ENCODE measurements at regions not wholly inside any gene's neighbourhood (a gene's known extent, or its start where the extent isn't known, plus 50 kb on each side); places are given as distances from the start of the nearest gene placed in this dataset.
A peak's percentile ranks its signal among the peaks of the same experiment; 100 is the strongest.
"Not testable (repeated sequence)": the region's sequence is repeated elsewhere in the genome, so short reads cannot be mapped to it uniquely, and the experiment has no call there.

DNA sequence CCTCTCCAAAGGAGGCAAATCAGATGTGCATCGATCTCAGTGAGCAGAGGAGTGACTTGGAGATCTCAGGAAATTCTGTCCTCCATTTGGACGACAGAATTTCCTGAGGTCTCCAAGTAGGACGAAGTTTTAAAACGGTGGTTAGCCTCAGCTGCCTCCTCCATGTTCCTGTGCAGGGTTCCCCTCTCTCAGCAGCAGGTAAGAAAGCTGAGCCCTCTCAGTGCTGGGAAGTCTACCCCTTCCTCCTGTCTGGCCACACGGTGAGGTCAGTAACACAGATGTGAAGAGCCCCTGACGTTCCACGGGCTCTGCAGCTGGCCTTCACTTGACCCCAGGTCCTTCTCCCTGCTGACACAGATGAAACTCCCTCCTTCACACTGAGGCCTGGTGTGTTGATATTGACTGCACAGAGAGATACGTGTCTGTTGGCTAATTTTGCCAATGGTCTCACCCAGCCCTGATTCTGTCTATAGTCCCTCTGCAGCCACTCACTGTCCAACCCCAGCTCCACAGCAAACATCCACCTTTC, 607.4 kb upstream of the B3GAT1 start:
- intact Hi-C loops (cut with DNase I) = no loop called here

GRCh38 chr11:135017296-135017695, 605.3 kb upstream of the B3GAT1 start:
- intact Hi-C loops (cut with DNase I) = no loop called here
- no peak for DNase-seq (ENCODE audit: low spot score)

More for the DNA sequence above, 607.4 kb upstream of the B3GAT1 start:
- DNase-seq (ENCODE audit: low spot score) = no peak

DNA sequence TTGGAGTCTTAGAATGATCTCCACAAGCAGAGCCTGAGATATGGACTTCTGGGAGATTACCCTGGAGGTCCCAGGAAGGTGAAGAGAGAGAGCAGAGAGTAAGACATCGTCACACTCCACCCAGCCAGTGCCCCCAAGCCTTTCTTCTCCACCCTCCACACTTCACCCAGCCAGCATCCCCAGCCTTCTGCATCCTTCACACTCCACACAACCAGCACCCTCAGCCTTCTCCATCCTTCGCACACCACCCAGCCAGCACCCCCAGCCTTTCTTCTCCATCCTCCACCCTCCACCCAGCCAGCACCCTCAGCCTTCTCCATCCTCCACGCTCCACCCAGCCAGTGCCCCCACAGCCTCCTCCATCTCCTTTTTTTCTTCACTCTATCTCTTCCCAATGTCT, 603.9 kb upstream of the B3GAT1 start:
- intact Hi-C loops (cut with DNase I) = no loop called here
- DNase-seq (ENCODE audit: low spot score) = no peak

DNA sequence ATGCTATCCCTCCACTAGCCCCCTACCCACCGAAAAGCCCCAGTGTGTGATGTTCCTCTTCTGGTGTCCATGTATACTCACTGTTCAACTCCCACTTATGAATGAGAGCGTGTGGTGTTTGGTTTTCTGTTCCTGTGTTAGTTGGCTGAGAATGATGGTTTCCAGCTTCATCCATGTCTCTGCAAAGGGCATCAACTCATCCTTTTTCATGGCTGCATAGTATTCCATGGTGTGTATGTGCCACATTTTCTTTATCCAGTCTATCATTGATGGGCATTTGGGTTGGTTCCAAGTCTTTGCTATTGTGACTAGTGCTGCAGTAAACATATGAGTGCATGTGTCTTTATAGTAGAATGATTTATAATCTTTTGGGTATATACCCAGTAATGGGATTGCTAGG, 599.3 kb upstream of the B3GAT1 start:
- intact Hi-C loops (cut with DNase I) = not testable (repeated sequence)

DNA sequence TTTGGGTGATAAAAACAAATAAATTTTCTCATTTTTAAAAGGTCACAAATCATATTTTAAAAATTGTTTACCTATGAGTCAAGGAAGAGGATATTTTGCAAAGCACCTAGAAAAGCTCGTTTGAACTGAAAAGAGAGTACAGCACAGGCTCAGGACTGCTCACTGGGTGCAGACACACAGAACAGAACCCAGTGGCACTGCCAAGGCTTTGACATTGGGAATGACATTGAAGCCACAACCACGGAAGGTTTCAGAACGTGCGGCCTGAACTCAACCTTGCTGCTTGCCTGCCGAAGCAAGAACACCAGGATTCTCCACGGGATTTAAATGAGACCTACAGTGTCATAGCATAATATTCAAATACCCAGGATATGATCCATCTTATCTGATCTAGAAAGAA, 597.1 kb upstream of the B3GAT1 start:
- intact Hi-C loops (cut with DNase I) = no loop called here
- DNase-seq (ENCODE audit: low spot score) = no peak

More for the DNA sequence above, 599.3 kb upstream of the B3GAT1 start:
- DNase-seq (ENCODE audit: low spot score) = not testable (repeated sequence)

- no peak for DNase-seq (ENCODE audit: low spot score)
- intact Hi-C loops (cut with DNase I) = no loop called here
Measured at GRCh38 chr11:135008412-135008811, 596.4 kb upstream of the B3GAT1 start.

GRCh38 chr11:135008001-135008405, 596.0 kb upstream of the B3GAT1 start:
- no peak for DNase-seq (ENCODE audit: low spot score)
- intact Hi-C loops (cut with DNase I) = no loop called here

GRCh38 chr11:135006800-135007199, 594.8 kb upstream of the B3GAT1 start:
- intact Hi-C loops (cut with DNase I) = no loop called here
- no peak for DNase-seq (ENCODE audit: low spot score)

GRCh38 chr11:135004495-135004894, 592.5 kb upstream of the B3GAT1 start:
- intact Hi-C loops (cut with DNase I) = no loop called here
- DNase-seq (ENCODE audit: low spot score) = no peak

DNA sequence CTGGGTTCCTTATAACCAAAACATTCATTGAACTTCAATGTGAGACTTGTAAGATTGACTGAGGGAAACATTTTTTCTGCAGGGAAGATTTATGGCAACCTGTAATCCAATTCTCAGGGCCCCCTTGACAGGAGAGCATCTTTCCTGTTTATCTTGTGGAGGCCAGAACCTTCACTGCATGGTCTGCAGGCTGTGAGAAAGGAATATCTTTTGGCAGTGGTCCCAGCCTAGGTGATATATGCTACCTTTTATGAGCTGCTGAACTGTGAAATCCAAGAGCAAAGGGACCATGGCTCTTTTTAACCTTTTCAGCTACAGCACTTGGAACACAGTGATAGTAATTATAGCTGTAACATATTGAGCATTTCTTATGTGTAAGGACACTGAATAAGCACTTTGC, 590.2 kb upstream of the B3GAT1 start:
- no peak for DNase-seq (ENCODE audit: low spot score)
- intact Hi-C loops (cut with DNase I) = no loop called here

DNA sequence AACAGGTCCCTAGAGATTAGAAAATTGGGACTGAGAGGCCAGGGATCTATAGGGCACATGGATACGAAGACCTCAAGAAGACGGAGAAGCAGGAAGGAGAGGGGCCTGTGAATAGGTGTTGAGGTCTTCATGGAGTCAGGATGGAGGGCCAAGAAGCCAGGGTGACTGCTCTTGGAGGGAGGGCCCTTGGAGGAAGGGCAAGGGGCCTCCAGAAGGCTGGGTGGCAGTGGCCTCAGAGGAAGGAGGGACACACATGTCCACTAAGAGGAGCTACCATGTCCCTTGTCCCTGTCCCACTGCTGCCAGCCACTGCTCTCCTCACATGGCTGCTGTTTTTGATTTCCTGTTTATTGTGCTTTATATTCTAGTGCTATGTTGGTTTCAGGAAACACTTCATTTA, 589.5 kb upstream of the B3GAT1 start:
- intact Hi-C loops (cut with DNase I) = no loop called here
- no peak for DNase-seq (ENCODE audit: low spot score)

DNA sequence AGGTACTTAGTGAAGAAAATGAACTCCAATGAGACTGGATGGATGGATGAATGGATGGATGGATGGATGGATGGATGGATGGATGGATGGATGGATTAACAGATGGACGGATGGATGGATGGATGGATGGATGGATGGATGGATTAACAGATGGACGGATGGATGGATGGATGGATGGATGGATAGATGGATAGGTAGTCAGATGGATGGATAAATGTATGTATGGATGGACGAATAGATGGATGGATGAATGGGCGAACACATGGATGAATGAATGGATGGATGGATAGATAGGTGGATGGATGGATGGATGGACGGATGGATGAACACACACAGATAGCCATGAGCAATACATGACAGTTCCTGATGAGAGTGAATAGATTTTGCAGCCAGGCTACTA, 589.0 kb upstream of the B3GAT1 start:
- intact Hi-C loops (cut with DNase I); DNase-seq (ENCODE audit: low spot score): not testable (repeated sequence)

GRCh38 chr11:134999590-134999989, 587.5 kb upstream of the B3GAT1 start:
- intact Hi-C loops (cut with DNase I) = no loop called here
- peak; percentile 12 for DNase-seq (ENCODE audit: low spot score)

DNA sequence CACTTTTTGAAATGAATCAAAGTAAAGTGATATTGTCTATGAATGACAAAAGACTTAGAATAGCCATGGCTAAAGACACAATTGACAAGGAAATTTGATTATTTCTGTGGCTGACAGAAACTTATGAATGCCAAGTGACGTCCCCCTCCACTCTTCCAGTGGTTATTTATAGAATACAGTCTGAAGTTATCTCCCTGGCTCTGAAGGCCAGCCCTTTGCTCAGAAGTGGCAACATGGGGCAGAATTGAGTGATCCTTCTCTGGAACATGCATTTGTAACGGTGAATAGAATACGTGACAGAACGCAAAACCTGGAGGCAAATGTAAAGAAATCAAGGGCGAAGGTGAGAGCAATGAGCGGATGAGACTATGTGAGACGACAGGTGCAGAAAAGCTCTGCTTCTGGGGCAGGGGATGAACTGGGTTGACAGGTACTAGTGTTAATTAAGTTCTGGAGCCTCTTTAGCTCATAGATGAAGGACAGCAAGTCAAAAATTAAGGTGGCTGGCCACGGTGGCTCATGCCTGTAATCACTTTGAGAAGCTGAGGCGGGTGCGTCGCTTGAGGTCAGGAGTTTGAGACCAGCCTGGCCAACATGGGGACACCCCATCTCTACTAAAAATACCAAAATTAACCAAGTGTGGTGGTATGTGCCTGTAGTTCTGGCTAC, 585.7 kb upstream of the B3GAT1 start:
- no peak for DNase-seq (ENCODE audit: low spot score)
- intact Hi-C loops (cut with DNase I) = no loop called here

DNA sequence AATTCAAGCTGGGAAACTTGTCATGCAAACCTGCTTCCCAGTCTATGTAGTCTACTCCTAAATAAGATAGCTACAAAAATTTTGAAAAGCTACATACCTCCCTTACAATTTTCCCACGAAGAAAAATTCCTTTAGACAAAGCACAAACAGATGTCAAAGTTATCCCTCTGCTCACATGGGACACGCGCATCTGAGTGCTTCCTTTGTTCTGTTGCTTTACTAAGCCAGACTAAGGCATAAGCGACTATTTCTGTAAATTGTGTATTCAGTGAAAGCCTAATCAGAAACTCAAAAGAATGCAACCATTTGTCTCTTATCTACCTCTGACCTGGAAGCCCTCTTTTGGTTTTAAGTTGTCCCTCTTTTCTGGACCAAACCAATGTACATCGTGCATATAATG, 583.7 kb upstream of the B3GAT1 start:
- DNase-seq (ENCODE audit: low spot score) = no peak
- intact Hi-C loops (cut with DNase I) = no loop called here

GRCh38 chr11:134994431-134994830, 582.4 kb upstream of the B3GAT1 start:
- intact Hi-C loops (cut with DNase I) = no loop called here
- no peak for DNase-seq (ENCODE audit: low spot score)

- intact Hi-C loops (cut with DNase I) = no loop called here
- DNase-seq (ENCODE audit: low spot score) = no peak
Measured at GRCh38 chr11:134993691-134994243, 581.7 kb upstream of the B3GAT1 start.

DNA sequence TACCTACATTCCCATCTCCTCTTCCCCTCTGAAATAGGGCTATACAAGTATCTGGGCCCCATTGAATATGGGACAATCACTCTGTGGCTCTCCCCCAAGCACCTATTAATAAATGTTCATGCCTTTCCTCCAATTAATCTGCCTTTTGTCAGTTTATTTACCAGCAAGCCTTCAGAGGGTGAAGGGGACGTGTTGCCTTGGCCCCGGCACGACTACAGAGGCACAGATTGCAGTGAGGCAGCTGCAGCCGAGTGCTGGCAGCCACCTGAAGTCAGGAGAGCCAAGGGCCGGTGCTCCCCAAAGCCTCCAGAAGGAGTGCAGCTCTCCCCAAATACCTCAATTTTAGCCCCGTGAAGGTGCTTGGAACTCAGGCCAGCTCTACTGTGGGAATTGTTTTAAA, 580.9 kb upstream of the B3GAT1 start:
- intact Hi-C loops (cut with DNase I) = no loop called here
- peak; percentile 41 for DNase-seq (ENCODE audit: low spot score)

DNA sequence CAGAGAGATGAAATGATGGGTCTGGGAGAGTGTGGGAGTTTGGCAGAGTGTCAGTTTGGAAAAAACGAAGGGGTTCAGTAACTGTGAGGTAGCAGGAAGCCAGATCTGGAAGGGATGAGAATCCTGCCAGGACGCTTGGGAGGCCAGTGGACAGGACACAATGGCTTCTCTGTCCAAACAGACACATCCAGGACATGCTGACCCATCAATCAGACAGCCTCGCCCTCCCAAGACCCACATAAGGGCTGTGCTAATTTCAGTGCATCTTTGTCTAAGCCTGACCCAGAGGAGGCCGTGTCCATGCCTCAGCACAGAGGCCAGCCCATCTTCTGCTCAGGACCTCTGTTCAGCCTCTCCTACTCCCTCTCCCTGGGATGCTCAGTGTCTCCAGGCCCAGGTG, 576.5 kb upstream of the B3GAT1 start:
- DNase-seq (ENCODE audit: low spot score) = no peak

GRCh38 chr11:134987822-134988221, 575.8 kb upstream of the B3GAT1 start:
- DNase-seq (ENCODE audit: low spot score) = no peak
- intact Hi-C loops (cut with DNase I) = no loop called here

More for the DNA sequence above, 576.5 kb upstream of the B3GAT1 start:
- intact Hi-C loops (cut with DNase I) = no loop called here

GRCh38 chr11:134987223-134987768, 575.3 kb upstream of the B3GAT1 start:
- no peak for DNase-seq (ENCODE audit: low spot score)
- intact Hi-C loops (cut with DNase I) = no loop called here

Data from cardiac septum (tissue), 1 donor.